ENCODE measurements at regions not wholly inside any gene's neighbourhood (a gene's known extent, or its start where the extent isn't known, plus 50 kb on each side); places are given as distances from the start of the nearest gene placed in this dataset.

GRCh38 chr21:14673649-14674048 is 127.5 kb upstream of the SAMSN1 start:
- TF ChIP-seq CTCF (optimal IDR thresholded peaks at IDR 0.05 in 1 of 3, IDR thresholded peaks at IDR 0.05 in 1 of 3, conservative IDR thresholded peaks at IDR 0.05 in 1 of 3; ENCODE audit: extremely low read depth in 1 of 3, insufficient read depth in 2 of 3, low read length in 3 of 3) = no peak
- TF ChIP-seq EZH2 (IDR thresholded peaks at IDR 0.05; ENCODE audit: low read length) = no peak
